Liver (tissue), 8 donors: ENCODE measurements at regions not wholly inside any gene's neighbourhood (a gene's known extent, or its start where the extent isn't known, plus 50 kb on each side); places are given as distances from the start of the nearest gene placed in this dataset.

ENCODE experiments used
- DNase-seq: peaks from one replicate; pipeline ENCODE4 v3.0.0-alpha.2; 2017; ENCODE audit warnings: low spot score
- H3K27ac ChIP-seq, 2 donors: one replicate each; pipeline ENCODE4 v1.7.0; 2013; ENCODE audit warnings: inconsistent platforms in 2 of 2, low read length in 2 of 2, control low read depth in 1 of 2, low read depth in 1 of 2, mild to moderate bottlenecking in 1 of 2
- H3K27me3 ChIP-seq, 4 donors: one replicate each; pipeline versions ENCODE4 v1.6.1 to v1.7.0; 2013; ENCODE audit warnings: low read length in 3 of 4, inconsistent platforms in 1 of 4, mild to moderate bottlenecking in 1 of 4, moderate library complexity in 1 of 4; ENCODE audit not compliant: control insufficient read depth in 4 of 4, insufficient read depth in 4 of 4
- H3K36me3 ChIP-seq, 4 donors: one replicate each; pipeline versions ENCODE4 v1.6.1 to v1.7.0; 2013; ENCODE audit warnings: low read length in 3 of 4, mild to moderate bottlenecking in 3 of 4, low read depth in 1 of 4, moderate library complexity in 1 of 4; ENCODE audit not compliant: control insufficient read depth in 4 of 4, insufficient read depth in 3 of 4
- H3K4me1 ChIP-seq, 4 donors: one replicate each; pipeline versions ENCODE4 v1.6.1 to v1.7.0; 2013; ENCODE audit warnings: low read length in 3 of 4, mild to moderate bottlenecking in 3 of 4, moderate library complexity in 1 of 4; ENCODE audit not compliant: control insufficient read depth in 4 of 4, insufficient read depth in 4 of 4
- H3K4me3 ChIP-seq, 3 donors: one replicate each; pipeline versions ENCODE4 v1.6.1 to v1.7.0; 2013; ENCODE audit warnings: low read length in 3 of 3, control low read depth in 1 of 3, low read depth in 1 of 3, mild to moderate bottlenecking in 1 of 3
- H3K9ac ChIP-seq, 2 donors: one replicate each; pipeline ENCODE4 v1.7.0; 2013; ENCODE audit warnings: low read length in 2 of 2, mild to moderate bottlenecking in 2 of 2, moderate library complexity in 2 of 2, control low read depth in 1 of 2, low read depth in 1 of 2
- H3K9me3 ChIP-seq, 4 donors: one replicate each; pipeline versions ENCODE4 v1.6.1 to v1.7.0; 2013; ENCODE audit warnings: low read length in 3 of 4; ENCODE audit not compliant: control insufficient read depth in 4 of 4
- EGR1 ChIP-seq, 2 donors: IDR thresholded peaks; 2 replicates each; pipeline ENCODE4 v1.6.1; 2016 to 2018; ENCODE audit warnings: antibody characterized with exemption in 2 of 2, low read depth in 2 of 2
- FOXA1 ChIP-seq: IDR thresholded peaks from 2 replicates; pipeline ENCODE4 v1.6.1; 2016; ENCODE audit warnings: antibody characterized with exemption
- FOXA2 ChIP-seq: IDR thresholded peaks from 2 replicates; pipeline ENCODE4 v1.6.1; 2016; ENCODE audit warnings: antibody characterized with exemption
- GABPA ChIP-seq, 2 donors: IDR thresholded peaks in 1 of 2; conservative IDR thresholded peaks in 1 of 2; 2 replicates each; pipeline ENCODE4 v1.6.1; 2016; ENCODE audit warnings: antibody characterized with exemption in 2 of 2, mild to moderate bottlenecking in 1 of 2, moderate library complexity in 1 of 2
- HNF4A ChIP-seq, 2 donors: conservative IDR thresholded peaks; 2 replicates each; pipeline ENCODE4 v1.6.1; 2016; ENCODE audit warnings: antibody characterized with exemption in 2 of 2, mild to moderate bottlenecking in 2 of 2
- HNF4G ChIP-seq: IDR thresholded peaks from 2 replicates; pipeline ENCODE4 v1.6.1; 2016; ENCODE audit warnings: antibody characterized with exemption
- JUND ChIP-seq, 2 donors: IDR thresholded peaks; 2 replicates each; pipeline ENCODE4 v1.6.1; 2016; ENCODE audit warnings: antibody characterized with exemption in 2 of 2
- NR2F2 ChIP-seq: IDR thresholded peaks from 2 replicates; pipeline ENCODE4 v1.6.1; 2016; ENCODE audit warnings: antibody characterized with exemption
- RAD21 ChIP-seq, 2 donors: IDR thresholded peaks; 2 replicates each; pipeline ENCODE4 v1.6.1; 2016; ENCODE audit warnings: antibody characterized with exemption in 2 of 2, mild to moderate bottlenecking in 2 of 2
- RXRA ChIP-seq, 2 donors: IDR thresholded peaks; 2 replicates each; pipeline ENCODE4 v1.6.1; 2017 to 2018; ENCODE audit warnings: antibody characterized with exemption in 2 of 2, mild to moderate bottlenecking in 1 of 2
- SP1 ChIP-seq: IDR thresholded peaks from 2 replicates; pipeline ENCODE4 v1.6.1; 2018; ENCODE audit warnings: antibody characterized with exemption, mild to moderate bottlenecking
- TAF1 ChIP-seq: conservative IDR thresholded peaks from 2 replicates; pipeline ENCODE4 v1.6.1; 2016; ENCODE audit warnings: antibody characterized with exemption, mild to moderate bottlenecking
- YY1 ChIP-seq: IDR thresholded peaks from 2 replicates; pipeline ENCODE4 v1.6.1; 2016; ENCODE audit warnings: antibody characterized with exemption, mild to moderate bottlenecking
- WGBS: extraction: QIAGEN DNeasy Blood & Tissue Kit; methylation state at CpG from one replicate; pipeline ENCODE4 v1.1.7; 2013; 5-methylcytosine and 5-hydroxymethylcytosine counted together
- TF ChIP-seq, protein P1 (sequence below): IDR thresholded peaks from 2 replicates; pipeline ENCODE4 v1.6.1; 2016; ENCODE audit warnings: antibody characterized with exemption
- TF ChIP-seq, protein P2 (sequence below): fragments of 150-350 bp; IDR thresholded peaks from 2 replicates; pipeline ENCODE4 v1.5.1; 2017; ENCODE audit warnings: improper control_type of control experiment, low read depth, low read length; ENCODE audit not compliant: missing input control
- TF ChIP-seq, protein P3 (sequence below): IDR thresholded peaks from 2 replicates; pipeline ENCODE4 v1.6.1; 2016; ENCODE audit warnings: antibody characterized with exemption
- TF ChIP-seq, protein P4 (sequence below): IDR thresholded peaks from 2 replicates; pipeline ENCODE4 v1.6.1; 2016; ENCODE audit warnings: antibody characterized with exemption, mild to moderate bottlenecking
- TF ChIP-seq, protein P5 (sequence below): IDR thresholded peaks from 2 replicates; pipeline ENCODE4 v1.6.1; 2016; ENCODE audit warnings: antibody characterized with exemption
- donor health status: healthy.
- donor health status: healthy.
- donor health status: healthy.
- donor health status: healthy.
- donor health status: healthy.

DNA sequence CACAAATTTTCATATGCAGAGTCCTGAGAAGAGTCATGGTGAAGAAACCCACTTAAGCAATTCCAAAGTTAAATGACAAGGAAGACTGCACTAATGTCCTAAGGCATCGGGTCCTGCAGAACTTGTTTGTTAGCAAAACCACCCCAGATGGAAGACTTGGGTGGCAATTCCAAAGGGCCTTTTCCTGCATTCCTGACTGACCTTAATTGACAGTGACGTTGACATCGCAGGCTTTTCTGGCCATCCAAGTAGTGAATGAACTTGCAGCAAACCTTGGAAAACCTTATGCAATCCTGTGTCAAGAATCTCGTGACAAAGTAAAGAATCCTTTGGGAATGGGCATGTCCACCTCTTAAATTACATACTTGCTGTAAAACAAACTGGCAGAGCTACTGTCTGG, 112.5 kb upstream of the SH3BP4 start:
- H3K4me1 ChIP-seq, result peaks cover 6 to 19% (median 9%) of the 10 kb centered on the region in 4 donors
- H3K9me3 ChIP-seq, result no peaks in the 10 kb centered on the region
- DNase-seq, result no peak
- H3K27ac ChIP-seq, result no peak overlapping the region
- TF ChIP-seq HNF4A (conservative IDR thresholded peaks at IDR 0.05), result no peak
- TF ChIP-seq YY1, result no peak
- TF ChIP-seq, protein P1, sequence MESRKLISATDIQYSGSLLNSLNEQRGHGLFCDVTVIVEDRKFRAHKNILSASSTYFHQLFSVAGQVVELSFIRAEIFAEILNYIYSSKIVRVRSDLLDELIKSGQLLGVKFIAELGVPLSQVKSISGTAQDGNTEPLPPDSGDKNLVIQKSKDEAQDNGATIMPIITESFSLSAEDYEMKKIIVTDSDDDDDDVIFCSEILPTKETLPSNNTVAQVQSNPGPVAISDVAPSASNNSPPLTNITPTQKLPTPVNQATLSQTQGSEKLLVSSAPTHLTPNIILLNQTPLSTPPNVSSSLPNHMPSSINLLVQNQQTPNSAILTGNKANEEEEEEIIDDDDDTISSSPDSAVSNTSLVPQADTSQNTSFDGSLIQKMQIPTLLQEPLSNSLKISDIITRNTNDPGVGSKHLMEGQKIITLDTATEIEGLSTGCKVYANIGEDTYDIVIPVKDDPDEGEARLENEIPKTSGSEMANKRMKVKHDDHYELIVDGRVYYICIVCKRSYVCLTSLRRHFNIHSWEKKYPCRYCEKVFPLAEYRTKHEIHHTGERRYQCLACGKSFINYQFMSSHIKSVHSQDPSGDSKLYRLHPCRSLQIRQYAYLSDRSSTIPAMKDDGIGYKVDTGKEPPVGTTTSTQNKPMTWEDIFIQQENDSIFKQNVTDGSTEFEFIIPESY, result no peak
- TF ChIP-seq FOXA1, result no peak
- TF ChIP-seq, protein P2, sequence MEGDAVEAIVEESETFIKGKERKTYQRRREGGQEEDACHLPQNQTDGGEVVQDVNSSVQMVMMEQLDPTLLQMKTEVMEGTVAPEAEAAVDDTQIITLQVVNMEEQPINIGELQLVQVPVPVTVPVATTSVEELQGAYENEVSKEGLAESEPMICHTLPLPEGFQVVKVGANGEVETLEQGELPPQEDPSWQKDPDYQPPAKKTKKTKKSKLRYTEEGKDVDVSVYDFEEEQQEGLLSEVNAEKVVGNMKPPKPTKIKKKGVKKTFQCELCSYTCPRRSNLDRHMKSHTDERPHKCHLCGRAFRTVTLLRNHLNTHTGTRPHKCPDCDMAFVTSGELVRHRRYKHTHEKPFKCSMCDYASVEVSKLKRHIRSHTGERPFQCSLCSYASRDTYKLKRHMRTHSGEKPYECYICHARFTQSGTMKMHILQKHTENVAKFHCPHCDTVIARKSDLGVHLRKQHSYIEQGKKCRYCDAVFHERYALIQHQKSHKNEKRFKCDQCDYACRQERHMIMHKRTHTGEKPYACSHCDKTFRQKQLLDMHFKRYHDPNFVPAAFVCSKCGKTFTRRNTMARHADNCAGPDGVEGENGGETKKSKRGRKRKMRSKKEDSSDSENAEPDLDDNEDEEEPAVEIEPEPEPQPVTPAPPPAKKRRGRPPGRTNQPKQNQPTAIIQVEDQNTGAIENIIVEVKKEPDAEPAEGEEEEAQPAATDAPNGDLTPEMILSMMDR, result no peak
- TF ChIP-seq, protein P3, sequence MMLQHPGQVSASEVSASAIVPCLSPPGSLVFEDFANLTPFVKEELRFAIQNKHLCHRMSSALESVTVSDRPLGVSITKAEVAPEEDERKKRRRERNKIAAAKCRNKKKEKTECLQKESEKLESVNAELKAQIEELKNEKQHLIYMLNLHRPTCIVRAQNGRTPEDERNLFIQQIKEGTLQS, result no peak
- no peak for TF ChIP-seq FOXA2
- TF ChIP-seq, protein P4, sequence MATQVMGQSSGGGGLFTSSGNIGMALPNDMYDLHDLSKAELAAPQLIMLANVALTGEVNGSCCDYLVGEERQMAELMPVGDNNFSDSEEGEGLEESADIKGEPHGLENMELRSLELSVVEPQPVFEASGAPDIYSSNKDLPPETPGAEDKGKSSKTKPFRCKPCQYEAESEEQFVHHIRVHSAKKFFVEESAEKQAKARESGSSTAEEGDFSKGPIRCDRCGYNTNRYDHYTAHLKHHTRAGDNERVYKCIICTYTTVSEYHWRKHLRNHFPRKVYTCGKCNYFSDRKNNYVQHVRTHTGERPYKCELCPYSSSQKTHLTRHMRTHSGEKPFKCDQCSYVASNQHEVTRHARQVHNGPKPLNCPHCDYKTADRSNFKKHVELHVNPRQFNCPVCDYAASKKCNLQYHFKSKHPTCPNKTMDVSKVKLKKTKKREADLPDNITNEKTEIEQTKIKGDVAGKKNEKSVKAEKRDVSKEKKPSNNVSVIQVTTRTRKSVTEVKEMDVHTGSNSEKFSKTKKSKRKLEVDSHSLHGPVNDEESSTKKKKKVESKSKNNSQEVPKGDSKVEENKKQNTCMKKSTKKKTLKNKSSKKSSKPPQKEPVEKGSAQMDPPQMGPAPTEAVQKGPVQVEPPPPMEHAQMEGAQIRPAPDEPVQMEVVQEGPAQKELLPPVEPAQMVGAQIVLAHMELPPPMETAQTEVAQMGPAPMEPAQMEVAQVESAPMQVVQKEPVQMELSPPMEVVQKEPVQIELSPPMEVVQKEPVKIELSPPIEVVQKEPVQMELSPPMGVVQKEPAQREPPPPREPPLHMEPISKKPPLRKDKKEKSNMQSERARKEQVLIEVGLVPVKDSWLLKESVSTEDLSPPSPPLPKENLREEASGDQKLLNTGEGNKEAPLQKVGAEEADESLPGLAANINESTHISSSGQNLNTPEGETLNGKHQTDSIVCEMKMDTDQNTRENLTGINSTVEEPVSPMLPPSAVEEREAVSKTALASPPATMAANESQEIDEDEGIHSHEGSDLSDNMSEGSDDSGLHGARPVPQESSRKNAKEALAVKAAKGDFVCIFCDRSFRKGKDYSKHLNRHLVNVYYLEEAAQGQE, result no peak
- TF ChIP-seq RAD21 (IDR thresholded peaks at IDR 0.05), result no peak
- TF ChIP-seq TAF1, result no peak
- TF ChIP-seq RXRA (IDR thresholded peaks at IDR 0.05), result no peak
- no peak for TF ChIP-seq JUND (IDR thresholded peaks at IDR 0.05)
- TF ChIP-seq, protein P5, sequence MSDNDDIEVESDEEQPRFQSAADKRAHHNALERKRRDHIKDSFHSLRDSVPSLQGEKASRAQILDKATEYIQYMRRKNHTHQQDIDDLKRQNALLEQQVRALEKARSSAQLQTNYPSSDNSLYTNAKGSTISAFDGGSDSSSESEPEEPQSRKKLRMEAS, result no peak
- TF ChIP-seq EGR1 (IDR thresholded peaks at IDR 0.05; ENCODE audit: low read depth in 2 of 2), result no peak
- TF ChIP-seq SP1, result no peak
- no peak for TF ChIP-seq GABPA (IDR thresholded peaks at IDR 0.05 in 1 of 2, conservative IDR thresholded peaks at IDR 0.05 in 1 of 2)
- no peak for TF ChIP-seq HNF4G
- no peak for TF ChIP-seq NR2F2
- no peaks in the 10 kb centered on the region for H3K36me3 ChIP-seq
- no peak overlapping the region for H3K4me3 ChIP-seq
- no peak overlapping the region for H3K9ac ChIP-seq
- 67% methylated on average over 4 of the region's 4 CpGs for WGBS
- H3K27me3 ChIP-seq, result no peaks in the 10 kb centered on the region
